Neural progenitor cell (in vitro differentiated cells): ENCODE measurements at regions not wholly inside any gene's neighbourhood (a gene's known extent, or its start where the extent isn't known, plus 50 kb on each side); places are given as distances from the start of the nearest gene placed in this dataset.

Experiments used
- DNase-seq: peaks from one replicate; pipeline ENCODE4 v3.0.0-alpha.2; 2016; ENCODE audit warnings: low spot score
- H2AFZ ChIP-seq: fragments of 200-600 bp; sonication (generic); replicated peaks from 2 replicates; pipeline ENCODE4 v1.6.1; 2016; ENCODE audit warnings: antibody characterized with exemption
- H3F3A ChIP-seq: fragments of 200-600 bp; sonication (generic); 2 replicates; pipeline ENCODE4 v1.6.1; 2016; ENCODE audit warnings: antibody characterized with exemption, low read depth
- H3K27ac ChIP-seq: fragments of 200-600 bp; sonication (generic); 2 replicates; pipeline ENCODE4 v1.5.1; 2016; ENCODE audit warnings: mild to moderate bottlenecking
- H3K27me3 ChIP-seq: fragments of 200-600 bp; sonication (generic); 2 replicates; pipeline ENCODE4 v1.6.1; 2016; ENCODE audit warnings: mild to moderate bottlenecking, moderate library complexity
- H3K36me3 ChIP-seq: fragments of 200-600 bp; sonication (generic); 2 replicates; pipeline ENCODE4 v1.5.1; 2016
- H3K4me1 ChIP-seq: fragments of 200-600 bp; sonication (generic); 2 replicates; pipeline ENCODE4 v1.6.1; 2016; ENCODE audit warnings: mixed run types
- H3K4me2 ChIP-seq: fragments of 200-600 bp; sonication (generic); 2 replicates; pipeline ENCODE4 v1.6.1; 2016
- H3K4me3 ChIP-seq: fragments of 200-600 bp; sonication (generic); 2 replicates; pipeline ENCODE4 v1.5.1; 2016
- H3K79me2 ChIP-seq: fragments of 200-600 bp; sonication (generic); 2 replicates; pipeline ENCODE4 v1.6.1; 2016; ENCODE audit warnings: low read depth
- H3K9ac ChIP-seq: fragments of 200-600 bp; sonication (generic); 2 replicates; pipeline ENCODE4 v1.6.1; 2016
- H3K9me3 ChIP-seq: fragments of 200-600 bp; sonication (generic); 2 replicates; pipeline ENCODE4 v1.5.1; 2016; ENCODE audit warnings: low read depth
- H4K20me1 ChIP-seq: fragments of 200-600 bp; sonication (generic); 2 replicates; pipeline ENCODE4 v1.6.1; 2016; ENCODE audit warnings: low read depth
- H3K27ac Mint-ChIP-seq: 3 replicates; pipeline ENCODE4 v1.8.0; 2021; ENCODE audit warnings: mixed read lengths
- H3K27me3 Mint-ChIP-seq: 2 replicates; pipeline ENCODE4 v1.8.0; 2022; ENCODE audit warnings: low read depth, mild to moderate bottlenecking, inconsistent platforms, moderate library complexity, mixed read lengths; ENCODE audit not compliant: insufficient read depth
- H3K36me3 Mint-ChIP-seq: 3 replicates; pipeline ENCODE4 v1.8.0; 2021; ENCODE audit warnings: mixed read lengths
- H3K4me1 Mint-ChIP-seq: 3 replicates; pipeline ENCODE4 v1.8.0; 2021; ENCODE audit warnings: mixed read lengths
- H3K4me3 Mint-ChIP-seq: 3 replicates; pipeline ENCODE4 v1.8.0; 2021; ENCODE audit warnings: mild to moderate bottlenecking, moderate library complexity, mixed read lengths
- H3K9me3 Mint-ChIP-seq: 3 replicates; pipeline ENCODE4 v1.8.0; 2020; ENCODE audit warnings: mixed read lengths
- EZH2 ChIP-seq: fragments of 200-600 bp; sonication (generic); IDR thresholded peaks from 2 replicates; pipeline ENCODE4 v1.6.1; 2017; ENCODE audit warnings: antibody characterized with exemption, mild to moderate bottlenecking, moderate library complexity
- EZH2phosphoT487 ChIP-seq: fragments of 200-600 bp; sonication (generic); IDR thresholded peaks from 2 replicates; pipeline ENCODE4 v1.6.1; 2017; ENCODE audit warnings: antibody characterized with exemption
- TF ChIP-seq, protein P1 (sequence below): fragments of 200-600 bp; sonication (generic); IDR thresholded peaks from 2 replicates; pipeline ENCODE4 v1.5.1; 2017; ENCODE audit warnings: antibody characterized with exemption, mild to moderate bottlenecking

DNA sequence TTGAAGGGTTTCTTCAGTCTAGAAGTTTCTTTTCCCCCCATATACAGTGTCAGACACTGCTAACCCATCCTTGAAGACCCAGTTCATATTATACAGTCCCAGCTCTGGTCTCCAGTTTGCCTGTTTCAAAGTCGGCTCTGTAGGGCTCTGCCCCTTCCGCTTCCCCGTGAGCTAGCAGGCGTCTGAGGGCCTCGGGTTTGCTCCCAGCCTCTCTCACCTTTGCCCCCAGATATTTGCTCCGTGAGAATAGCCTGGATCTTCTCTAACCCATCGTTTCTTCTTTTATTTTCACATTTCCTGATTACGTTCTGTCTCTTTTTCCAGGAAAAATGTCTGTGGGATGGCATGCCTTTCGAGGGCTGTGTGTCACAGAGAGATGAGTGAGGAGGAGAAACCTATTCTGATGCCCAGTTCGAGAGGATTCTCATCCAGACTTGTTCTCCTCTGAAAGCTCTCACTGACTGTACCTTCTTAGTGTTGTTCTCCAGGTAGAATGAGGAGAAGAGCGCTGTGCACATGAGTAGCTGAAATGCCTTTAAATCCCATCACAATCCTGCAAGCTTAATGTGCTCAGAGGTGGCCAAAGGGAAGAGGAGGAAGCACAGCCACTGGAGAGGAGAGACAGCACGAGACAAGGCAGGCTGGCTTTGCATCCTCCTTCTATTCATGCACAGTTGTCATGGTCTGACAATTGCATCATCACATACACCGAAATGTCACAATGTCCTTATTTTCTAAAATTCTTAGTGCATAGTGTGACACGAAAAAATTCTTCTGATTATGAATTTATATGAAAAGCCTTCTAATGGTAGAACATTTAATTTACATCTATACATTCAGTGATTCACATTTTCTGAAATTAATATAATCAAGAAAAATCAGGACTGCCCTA, 171.1 kb downstream of the FOXA2 start:
- Mint-ChIP-seq H3K4me1 (no peaks in the 10 kb centered on the region), H3K4me3 (no peak overlapping the region), H3K27me3 (peaks cover 15% of the 10 kb centered on the region), H3K36me3 (no peaks in the 10 kb centered on the region), H3K9me3 (peaks cover 2% of the 10 kb centered on the region), H3K27ac (no peak overlapping the region)
- Histone ChIP-seq H3K9me3 (no peaks in the 10 kb centered on the region), H3K4me1 (no peaks in the 10 kb centered on the region), H3K27ac (no peak overlapping the region), H2AFZ (no peak overlapping the region), H3K4me3 (no peak overlapping the region), H3F3A (no peaks in the 10 kb centered on the region), H3K79me2 (no peaks in the 10 kb centered on the region), H4K20me1 (no peaks in the 10 kb centered on the region), H3K36me3 (no peaks in the 10 kb centered on the region), H3K27me3 (peaks cover 73% of the 10 kb centered on the region), H3K4me2 (no peak overlapping the region), H3K9ac (no peak overlapping the region)
- TF ChIP-seq EZH2phosphoT487 (no peak), EZH2 (no peak)
- TF ChIP-seq, protein P1, sequence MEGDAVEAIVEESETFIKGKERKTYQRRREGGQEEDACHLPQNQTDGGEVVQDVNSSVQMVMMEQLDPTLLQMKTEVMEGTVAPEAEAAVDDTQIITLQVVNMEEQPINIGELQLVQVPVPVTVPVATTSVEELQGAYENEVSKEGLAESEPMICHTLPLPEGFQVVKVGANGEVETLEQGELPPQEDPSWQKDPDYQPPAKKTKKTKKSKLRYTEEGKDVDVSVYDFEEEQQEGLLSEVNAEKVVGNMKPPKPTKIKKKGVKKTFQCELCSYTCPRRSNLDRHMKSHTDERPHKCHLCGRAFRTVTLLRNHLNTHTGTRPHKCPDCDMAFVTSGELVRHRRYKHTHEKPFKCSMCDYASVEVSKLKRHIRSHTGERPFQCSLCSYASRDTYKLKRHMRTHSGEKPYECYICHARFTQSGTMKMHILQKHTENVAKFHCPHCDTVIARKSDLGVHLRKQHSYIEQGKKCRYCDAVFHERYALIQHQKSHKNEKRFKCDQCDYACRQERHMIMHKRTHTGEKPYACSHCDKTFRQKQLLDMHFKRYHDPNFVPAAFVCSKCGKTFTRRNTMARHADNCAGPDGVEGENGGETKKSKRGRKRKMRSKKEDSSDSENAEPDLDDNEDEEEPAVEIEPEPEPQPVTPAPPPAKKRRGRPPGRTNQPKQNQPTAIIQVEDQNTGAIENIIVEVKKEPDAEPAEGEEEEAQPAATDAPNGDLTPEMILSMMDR = no peak
- DNase-seq = no peak

DNA sequence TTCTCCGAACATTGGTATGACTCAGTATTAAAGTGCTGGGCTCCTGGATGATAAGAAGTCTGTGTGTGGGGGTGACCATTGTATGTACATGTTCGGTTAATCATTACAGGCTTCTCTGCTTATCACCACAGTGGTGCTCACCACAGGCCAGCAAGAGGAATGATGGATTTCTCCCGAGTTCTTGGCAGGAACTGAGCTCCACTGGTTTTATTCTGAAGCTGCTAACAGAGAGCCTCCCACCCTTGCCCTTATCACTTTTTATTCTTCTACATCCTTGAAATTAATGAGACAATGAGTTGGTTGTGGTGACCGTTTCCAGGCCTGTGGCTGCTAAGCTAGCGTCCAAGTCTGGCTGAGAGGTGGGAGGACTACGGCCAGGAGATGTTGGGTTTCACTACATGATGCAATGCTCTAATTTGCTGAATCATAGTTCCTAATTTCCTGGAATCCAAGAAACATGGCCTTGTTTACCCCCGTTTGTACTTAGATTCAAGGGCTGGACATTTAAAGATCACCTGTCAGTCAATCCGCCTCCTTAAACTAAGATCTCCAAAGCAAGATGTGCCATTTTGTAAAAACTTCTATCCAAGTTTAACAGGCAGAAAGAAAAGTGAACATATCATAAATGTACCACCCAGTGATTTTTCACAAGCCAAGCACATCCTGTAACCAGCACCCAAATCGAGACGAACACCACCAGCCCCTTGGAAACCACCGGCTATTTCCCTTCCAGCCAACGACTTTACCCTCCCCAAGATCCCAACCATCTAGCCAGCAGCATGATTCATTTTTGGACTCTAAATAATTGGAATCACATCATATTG, 172.5 kb downstream of the FOXA2 start:
- Histone ChIP-seq H3K9ac (no peak overlapping the region), H3K36me3 (no peaks in the 10 kb centered on the region), H4K20me1 (no peaks in the 10 kb centered on the region), H3K4me3 (no peak overlapping the region), H3K27me3 (peaks cover 79% of the 10 kb centered on the region), H2AFZ (no peak overlapping the region), H3K9me3 (no peaks in the 10 kb centered on the region), H3K27ac (no peak overlapping the region), H3K79me2 (no peaks in the 10 kb centered on the region), H3F3A (no peaks in the 10 kb centered on the region), H3K4me1 (no peaks in the 10 kb centered on the region), H3K4me2 (no peak overlapping the region)
- Mint-ChIP-seq H3K27me3 (peaks cover 15% of the 10 kb centered on the region), H3K4me1 (no peaks in the 10 kb centered on the region), H3K9me3 (no peaks in the 10 kb centered on the region), H3K36me3 (no peaks in the 10 kb centered on the region), H3K27ac (no peak overlapping the region), H3K4me3 (no peak overlapping the region)
- no peak for TF ChIP-seq EZH2phosphoT487
- TF ChIP-seq EZH2 = no peak
- TF ChIP-seq, protein P1 = no peak
- no peak for DNase-seq

DNA sequence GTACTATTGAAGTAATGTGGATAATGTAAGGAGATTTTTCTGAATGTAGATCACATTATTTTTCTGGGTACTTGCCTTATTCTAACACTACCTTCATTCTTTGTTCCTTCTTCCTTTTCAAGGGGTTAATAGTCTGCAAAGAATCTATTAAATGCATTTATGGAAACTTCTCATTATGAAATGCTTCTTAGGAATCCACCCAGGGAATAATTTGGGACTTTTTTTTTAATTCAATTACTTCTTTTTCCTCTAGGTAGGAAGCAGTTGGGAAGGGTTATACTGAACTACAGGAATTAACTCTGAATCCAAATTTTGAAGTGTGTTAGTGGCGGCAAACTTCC, 173.1 kb downstream of the FOXA2 start:
- Histone ChIP-seq H3K27ac (no peak overlapping the region), H3K36me3 (no peaks in the 10 kb centered on the region), H3K4me1 (no peaks in the 10 kb centered on the region), H3K9ac (no peak overlapping the region), H2AFZ (no peak overlapping the region), H4K20me1 (no peaks in the 10 kb centered on the region), H3K4me3 (no peak overlapping the region), H3K27me3 (peaks cover 79% of the 10 kb centered on the region), H3K79me2 (no peaks in the 10 kb centered on the region), H3K9me3 (no peaks in the 10 kb centered on the region), H3K4me2 (no peak overlapping the region), H3F3A (no peaks in the 10 kb centered on the region)
- no peak for DNase-seq
- no peaks in the 10 kb centered on the region for H3K9me3 Mint-ChIP-seq
- TF ChIP-seq, protein P1 = no peak
- TF ChIP-seq EZH2 (no peak), EZH2phosphoT487 (no peak)
- H3K27me3 Mint-ChIP-seq = peaks cover 16% of the 10 kb centered on the region
- no peaks in the 10 kb centered on the region for H3K4me1 Mint-ChIP-seq
- H3K36me3 Mint-ChIP-seq = no peaks in the 10 kb centered on the region
- H3K4me3 Mint-ChIP-seq = no peak overlapping the region
- no peak overlapping the region for H3K27ac Mint-ChIP-seq
